ENCODE measurements at regions not wholly inside any gene's neighbourhood (a gene's known extent, or its start where the extent isn't known, plus 50 kb on each side); places are given as distances from the start of the nearest gene placed in this dataset.
"Not testable (repeated sequence)": the region's sequence is repeated elsewhere in the genome, so short reads cannot be mapped to it uniquely, and the experiment has no call there.

DNA sequence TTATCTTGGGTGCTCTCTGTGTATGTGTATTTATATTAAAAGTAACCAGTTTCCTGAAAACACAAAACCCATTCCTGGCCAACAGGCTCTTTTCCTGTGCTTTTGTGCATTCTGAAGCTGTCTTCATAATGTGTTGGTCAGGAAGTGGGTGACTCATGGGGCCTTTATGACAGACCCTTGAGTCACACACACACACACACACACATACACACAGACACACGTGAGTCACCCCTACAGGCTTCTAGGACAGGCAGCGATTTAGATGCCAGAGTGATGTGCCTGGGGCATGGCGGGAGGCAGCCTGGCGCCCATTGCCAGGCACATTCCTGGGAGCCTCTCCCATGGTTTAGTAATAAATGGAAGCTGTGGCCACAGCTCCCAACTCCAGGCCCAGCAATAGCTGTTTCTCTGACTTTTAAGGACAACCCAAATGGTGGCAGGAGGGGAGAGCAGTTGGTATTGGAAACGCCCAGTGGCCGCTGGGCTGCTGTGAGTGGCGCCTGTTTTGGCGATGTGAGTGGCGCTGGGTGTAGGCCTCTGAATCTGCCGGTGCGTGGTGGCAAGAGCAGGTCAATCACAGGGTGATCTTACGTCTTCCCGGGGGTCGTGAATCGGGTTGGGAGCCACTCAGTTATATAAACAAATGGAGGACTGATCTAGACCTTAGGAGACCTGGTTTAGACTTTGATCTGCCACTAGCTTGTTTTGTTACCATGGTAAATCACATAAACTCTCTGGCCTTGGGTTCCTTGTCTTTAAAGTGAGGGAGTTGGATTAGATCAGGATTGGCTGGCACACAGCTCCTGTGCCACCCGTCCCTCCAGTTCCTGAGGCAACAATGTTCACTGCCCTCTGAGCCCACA, 150.7 kb upstream of the DLX2 start:
- Mint-ChIP-seq H3K27ac (peak overlapping the region; percentile 47), H3K9me3 (no peaks in the 10 kb centered on the region), H3K36me3 (peaks cover 2% of the 10 kb centered on the region), H3K27me3 (no peaks in the 10 kb centered on the region), H3K4me1 (peaks cover 29% of the 10 kb centered on the region), H3K4me3 (peak overlapping the region; percentile 33)

DNA sequence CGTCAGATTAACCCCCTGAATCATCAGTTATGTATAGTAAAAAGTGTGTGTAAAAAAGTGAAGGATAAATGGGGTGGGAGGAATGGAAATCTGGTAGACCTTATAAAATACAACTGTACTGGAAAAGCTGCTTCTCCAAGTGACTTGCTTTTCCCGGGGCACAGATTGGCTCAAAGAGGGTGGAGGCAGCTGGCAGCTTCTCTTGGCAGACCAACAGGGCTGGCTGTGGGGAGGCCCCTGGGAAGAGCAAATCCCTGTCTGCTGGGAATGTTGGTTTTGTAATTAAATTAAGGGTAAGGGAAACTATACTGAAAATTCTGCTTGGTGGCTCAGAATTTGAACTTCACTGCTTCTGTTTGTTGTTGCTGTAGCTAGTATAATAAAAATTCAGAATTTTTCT, 154.2 kb upstream of the DLX2 start:
- peaks cover 2% of the 10 kb centered on the region for H3K36me3 Mint-ChIP-seq
- H3K4me1 Mint-ChIP-seq: peaks cover 20% of the 10 kb centered on the region
- no peak overlapping the region for H3K27ac Mint-ChIP-seq
- H3K4me3 Mint-ChIP-seq: no peak overlapping the region
- H3K27me3 Mint-ChIP-seq: no peaks in the 10 kb centered on the region
- no peaks in the 10 kb centered on the region for H3K9me3 Mint-ChIP-seq

GRCh38 chr2:172259827-172260226, 157.1 kb upstream of the DLX2 start:
- Mint-ChIP-seq H3K36me3 (no peaks in the 10 kb centered on the region), H3K27ac (no peak overlapping the region), H3K4me3 (no peak overlapping the region), H3K4me1 (no peaks in the 10 kb centered on the region), H3K9me3 (no peaks in the 10 kb centered on the region), H3K27me3 (no peaks in the 10 kb centered on the region)

- Mint-ChIP-seq H3K27me3 (no peaks in the 10 kb centered on the region), H3K4me3 (no peak overlapping the region), H3K27ac (no peak overlapping the region), H3K9me3 (no peaks in the 10 kb centered on the region), H3K36me3 (no peaks in the 10 kb centered on the region), H3K4me1 (no peaks in the 10 kb centered on the region)
Observed at GRCh38 chr2:172260336-172260735, 157.6 kb upstream of the DLX2 start.

DNA sequence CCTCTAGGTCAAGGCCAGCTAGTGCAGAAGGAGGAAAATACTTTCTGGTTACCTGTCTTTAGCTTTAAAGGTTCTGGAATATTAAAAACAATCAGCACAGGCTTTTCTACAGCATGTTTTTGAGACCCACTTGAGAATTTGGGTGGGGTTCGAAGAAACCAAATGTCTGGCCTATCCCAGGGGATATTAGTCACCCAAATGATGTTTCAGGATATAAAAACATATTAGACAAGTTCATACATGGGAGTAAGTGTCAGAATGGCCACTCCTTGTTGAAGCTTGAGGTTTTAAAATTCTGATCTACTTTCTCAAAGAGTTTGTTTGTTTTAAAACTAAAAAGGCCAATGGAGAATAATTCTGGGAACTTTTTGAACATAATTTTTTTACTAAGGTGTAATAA, 158.6 kb upstream of the DLX2 start:
- Mint-ChIP-seq H3K27ac (no peak overlapping the region), H3K4me3 (no peak overlapping the region), H3K36me3 (no peaks in the 10 kb centered on the region), H3K9me3 (no peaks in the 10 kb centered on the region), H3K27me3 (no peaks in the 10 kb centered on the region), H3K4me1 (no peaks in the 10 kb centered on the region)

- Mint-ChIP-seq H3K4me3 (no peak overlapping the region), H3K9me3 (no peaks in the 10 kb centered on the region), H3K36me3 (no peaks in the 10 kb centered on the region), H3K4me1 (no peaks in the 10 kb centered on the region), H3K27me3 (no peaks in the 10 kb centered on the region), H3K27ac (no peak overlapping the region)
Observed at GRCh38 chr2:172262486-172262885, 159.8 kb upstream of the DLX2 start.

DNA sequence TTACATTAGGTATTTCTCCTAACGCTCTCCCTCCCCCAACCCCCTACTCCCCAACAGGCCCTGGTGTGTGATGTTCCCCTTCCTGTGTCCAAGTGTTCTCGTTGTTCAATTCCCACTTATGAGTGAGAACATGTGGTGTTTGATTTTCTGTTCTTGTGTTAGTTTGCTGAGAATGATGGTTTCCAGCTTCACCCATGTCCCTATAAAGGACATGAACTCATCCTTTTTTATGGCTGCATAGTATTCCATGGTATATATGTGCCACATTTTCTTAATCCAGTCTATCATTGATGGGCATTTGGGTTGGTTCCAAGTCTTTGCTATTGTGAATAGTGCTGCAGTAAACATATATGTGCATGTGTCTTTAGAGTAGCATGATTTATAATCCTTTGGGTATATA, 162.1 kb upstream of the DLX2 start:
- not testable (repeated sequence) for H3K4me1 Mint-ChIP-seq, H3K27me3 Mint-ChIP-seq, H3K9me3 Mint-ChIP-seq, H3K36me3 Mint-ChIP-seq, H3K4me3 Mint-ChIP-seq, H3K27ac Mint-ChIP-seq

GRCh38 chr2:172269507-172270244, 157.7 kb upstream of the ITGA6 start:
- H3K4me1 Mint-ChIP-seq: peaks cover 18% of the 10 kb centered on the region
- H3K36me3 Mint-ChIP-seq, H3K9me3 Mint-ChIP-seq, H3K27ac Mint-ChIP-seq, H3K27me3 Mint-ChIP-seq, H3K4me3 Mint-ChIP-seq: not testable (repeated sequence)

GRCh38 chr2:172270278-172271079, 156.9 kb upstream of the ITGA6 start:
- no peaks in the 10 kb centered on the region for H3K9me3 Mint-ChIP-seq
- H3K4me1 Mint-ChIP-seq: peaks cover 18% of the 10 kb centered on the region
- no peak overlapping the region for H3K27ac Mint-ChIP-seq
- no peaks in the 10 kb centered on the region for H3K36me3 Mint-ChIP-seq
- H3K4me3 Mint-ChIP-seq: no peak overlapping the region
- H3K27me3 Mint-ChIP-seq: no peaks in the 10 kb centered on the region

DNA sequence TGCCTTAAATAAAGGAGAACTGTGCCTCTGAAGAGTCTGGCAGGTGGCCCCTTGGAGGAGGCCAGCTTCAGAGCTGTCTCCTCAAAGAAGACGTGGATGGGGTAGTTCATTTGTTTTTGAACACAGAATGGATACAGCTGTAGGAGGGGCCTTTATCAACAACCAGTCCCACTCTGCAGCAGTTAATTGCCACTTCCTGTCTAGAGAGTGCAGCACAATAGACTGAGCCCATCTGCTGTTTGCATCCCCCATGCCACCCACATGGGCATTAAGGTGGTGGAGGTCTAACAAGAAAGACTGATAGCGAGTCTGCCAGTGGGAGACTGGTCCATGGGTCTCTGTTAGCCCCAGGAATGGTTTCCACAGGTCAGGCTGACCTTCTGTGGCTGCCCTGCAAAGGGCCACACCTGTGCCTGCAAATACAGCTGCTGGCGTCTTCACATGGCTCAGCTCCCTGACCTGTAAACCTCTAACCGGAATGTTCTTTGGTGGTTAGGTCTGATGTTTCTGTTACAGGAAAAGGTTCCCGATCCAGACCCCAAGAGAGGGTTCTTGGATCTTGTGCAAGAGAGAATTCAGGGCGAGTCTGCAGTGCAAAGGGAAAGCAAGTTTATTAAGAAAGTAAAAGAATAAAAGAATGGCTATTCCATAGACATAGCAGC, 153.3 kb upstream of the ITGA6 start:
- H3K4me1 Mint-ChIP-seq: peaks cover 18% of the 10 kb centered on the region
- no peak overlapping the region for H3K4me3 Mint-ChIP-seq
- peaks cover 3% of the 10 kb centered on the region for H3K27me3 Mint-ChIP-seq
- no peaks in the 10 kb centered on the region for H3K9me3 Mint-ChIP-seq
- peaks cover 6% of the 10 kb centered on the region for H3K36me3 Mint-ChIP-seq
- no peak overlapping the region for H3K27ac Mint-ChIP-seq

DNA sequence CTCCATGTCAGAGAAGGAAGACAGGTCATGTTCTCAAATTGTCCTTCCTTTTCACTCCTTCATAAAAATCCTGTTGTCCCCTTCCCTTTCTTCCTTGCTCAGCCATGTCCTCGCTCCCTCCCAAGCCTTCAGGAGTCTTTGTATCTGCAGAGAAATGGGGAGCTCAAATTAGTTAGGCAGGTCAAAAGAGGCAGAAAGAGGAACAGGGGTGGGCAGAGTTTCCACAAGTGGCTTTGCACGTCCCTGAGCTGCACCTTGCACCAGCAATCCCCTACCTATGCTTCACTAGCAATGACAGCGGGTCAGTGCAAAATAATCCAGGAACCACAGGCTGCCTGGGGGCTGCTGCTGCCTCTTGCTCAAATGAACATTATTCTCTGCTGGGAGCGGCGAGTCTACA, 152.1 kb upstream of the ITGA6 start:
- Mint-ChIP-seq H3K36me3 (peaks cover 6% of the 10 kb centered on the region), H3K27ac (no peak overlapping the region), H3K4me1 (peaks cover 17% of the 10 kb centered on the region), H3K4me3 (no peak overlapping the region), H3K27me3 (peaks cover 3% of the 10 kb centered on the region), H3K9me3 (no peaks in the 10 kb centered on the region)

DNA sequence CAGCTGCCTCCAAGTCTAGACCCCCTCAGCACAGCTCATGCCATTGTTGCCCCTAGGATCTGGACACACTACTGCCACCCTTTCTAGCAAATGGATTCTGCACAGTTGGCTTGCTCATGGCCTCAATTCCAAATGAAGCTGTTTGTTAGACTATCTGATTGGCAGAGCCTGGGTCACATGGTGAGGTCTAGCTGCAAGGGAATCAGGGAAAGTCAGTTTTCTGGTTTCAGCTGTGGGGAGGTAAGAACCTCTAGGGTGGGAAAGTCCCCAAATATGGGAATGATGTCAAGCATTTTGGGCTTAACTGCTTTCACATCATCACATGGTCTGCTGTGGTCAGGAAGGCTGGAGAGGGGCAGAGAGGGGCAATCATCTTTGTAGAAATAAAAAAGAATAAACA, 150.4 kb upstream of the ITGA6 start:
- peaks cover 3% of the 10 kb centered on the region for H3K27me3 Mint-ChIP-seq
- H3K27ac Mint-ChIP-seq: peak overlapping the region; percentile 23
- H3K9me3 Mint-ChIP-seq: no peaks in the 10 kb centered on the region
- no peak overlapping the region for H3K4me3 Mint-ChIP-seq
- H3K36me3 Mint-ChIP-seq: peaks cover 6% of the 10 kb centered on the region
- peaks cover 7% of the 10 kb centered on the region for H3K4me1 Mint-ChIP-seq

GRCh38 chr2:172278667-172279066, 148.7 kb upstream of the ITGA6 start:
- H3K4me3 Mint-ChIP-seq: no peak overlapping the region
- peaks cover 3% of the 10 kb centered on the region for H3K27me3 Mint-ChIP-seq
- peaks cover 6% of the 10 kb centered on the region for H3K36me3 Mint-ChIP-seq
- H3K4me1 Mint-ChIP-seq: peaks cover 11% of the 10 kb centered on the region
- H3K27ac Mint-ChIP-seq: no peak overlapping the region
- no peaks in the 10 kb centered on the region for H3K9me3 Mint-ChIP-seq

- H3K36me3 Mint-ChIP-seq: peaks cover 6% of the 10 kb centered on the region
- H3K9me3 Mint-ChIP-seq: no peaks in the 10 kb centered on the region
- no peak overlapping the region for H3K4me3 Mint-ChIP-seq
- H3K27ac Mint-ChIP-seq: no peak overlapping the region
- peaks cover 8% of the 10 kb centered on the region for H3K4me1 Mint-ChIP-seq
- peaks cover 3% of the 10 kb centered on the region for H3K27me3 Mint-ChIP-seq
Observed at GRCh38 chr2:172279214-172279613, 148.2 kb upstream of the ITGA6 start.

- Mint-ChIP-seq H3K27ac (no peak overlapping the region), H3K4me3 (no peak overlapping the region), H3K9me3 (no peaks in the 10 kb centered on the region), H3K27me3 (peaks cover 3% of the 10 kb centered on the region), H3K4me1 (peaks cover 9% of the 10 kb centered on the region), H3K36me3 (peaks cover 6% of the 10 kb centered on the region)
Observed at GRCh38 chr2:172279813-172280212, 147.6 kb upstream of the ITGA6 start.

All from activated naive CD4-positive, alpha-beta T cell treated with anti-CD3 and anti-CD28 coated beads, Interleukin-2, amount 50 U/mL, for 24 hours (primary cell).